PC-9 (cell line): ENCODE measurements at regions not wholly inside any gene's neighbourhood (a gene's known extent, or its start where the extent isn't known, plus 50 kb on each side); places are given as distances from the start of the nearest gene placed in this dataset.
"Not testable (repeated sequence)": the region's sequence is repeated elsewhere in the genome, so short reads cannot be mapped to it uniquely, and the experiment has no call there.

Experiments used
- BruUV-seq: library from RNA; stranded (reverse); fragments of 400-500 nt; replicated peaks from 2 replicates; lab custom pipeline; 2021; lab: Mats Ljungman, UMichigan
- CTCF ChIA-PET: fragments of 300-600 bp; sonication (Branson Sonifier 250); formaldehyde crosslinking; loops from one replicate; lab custom pipeline; 2022; ENCODE audit warnings: antibody characterized with exemption; lab: Charles Lee
- POLR2A ChIA-PET: fragments of 300-600 bp; sonication (Branson Sonifier 250); formaldehyde crosslinking; loops from one replicate; lab custom pipeline; 2022; ENCODE audit warnings: antibody characterized with exemption; ENCODE audit not compliant: unreplicated experiment; lab: Charles Lee
- DNase-seq, 2 experiments: peaks; one replicate each; pipeline versions ENCODE4 v3.0.0 to v3.0.0-alpha.2; 2015 to 2022; ENCODE audit warnings: mixed read lengths in 1 of 2
- H2AFZ ChIP-seq: fragments of 200-600 bp; sonication (generic); 2 replicates; pipeline ENCODE4 v1.8.1; 2017; ENCODE audit warnings: antibody characterized with exemption
- H3F3A ChIP-seq: fragments of 200-600 bp; sonication (generic); 2 replicates; pipeline ENCODE4 v1.8.1; 2017; ENCODE audit warnings: antibody characterized with exemption, mild to moderate bottlenecking, low read depth; ENCODE audit not compliant: insufficient read depth
- H3K27ac ChIP-seq: fragments of 200-600 bp; sonication (generic); 2 replicates; pipeline ENCODE4 v1.6.1; 2016; ENCODE audit warnings: mixed run types
- H3K27me3 ChIP-seq: fragments of 200-600 bp; sonication (generic); 2 replicates; pipeline ENCODE4 v1.6.1; 2016; ENCODE audit warnings: low read depth, mixed run types; ENCODE audit not compliant: insufficient read depth
- H3K36me3 ChIP-seq: fragments of 200-600 bp; sonication (generic); 2 replicates; pipeline ENCODE4 v1.6.1; 2016; ENCODE audit warnings: low read depth, mixed run types
- H3K4me1 ChIP-seq: fragments of 200-600 bp; sonication (generic); replicated peaks from 2 replicates; pipeline ENCODE4 v1.6.1; 2016; ENCODE audit warnings: mixed run types; ENCODE audit not compliant: insufficient read depth
- H3K4me2 ChIP-seq: fragments of 200-600 bp; sonication (generic); 2 replicates; pipeline ENCODE4 v1.6.1; 2017; ENCODE audit warnings: mixed run types
- H3K4me3 ChIP-seq: fragments of 200-600 bp; sonication (generic); 2 replicates; pipeline ENCODE4 v1.6.1; 2016; ENCODE audit warnings: mixed run types
- H3K79me2 ChIP-seq: fragments of 200-600 bp; sonication (generic); 2 replicates; pipeline ENCODE4 v1.6.1; 2017; ENCODE audit warnings: low read depth, mixed run types
- H3K9me2 ChIP-seq: fragments of 200-600 bp; sonication (generic); 2 replicates; pipeline ENCODE4 v1.8.1; 2017; ENCODE audit warnings: mild to moderate bottlenecking; ENCODE audit not compliant: insufficient read depth
- H3K9me3 ChIP-seq: fragments of 200-600 bp; sonication (generic); 2 replicates; pipeline ENCODE4 v1.8.1; 2016; ENCODE audit warnings: low read depth; ENCODE audit not compliant: insufficient read depth
- H4K20me1 ChIP-seq: fragments of 200-600 bp; sonication (generic); 2 replicates; pipeline ENCODE4 v1.8.1; 2017; ENCODE audit not compliant: insufficient read depth
- intact Hi-C: fragments of 100-400 bp; cut with micrococcal nuclease; formaldehyde crosslinking; loops from one replicate; pipeline ENCODE4 v1.10.0; 2022; ENCODE audit not compliant: unreplicated experiment

DNA sequence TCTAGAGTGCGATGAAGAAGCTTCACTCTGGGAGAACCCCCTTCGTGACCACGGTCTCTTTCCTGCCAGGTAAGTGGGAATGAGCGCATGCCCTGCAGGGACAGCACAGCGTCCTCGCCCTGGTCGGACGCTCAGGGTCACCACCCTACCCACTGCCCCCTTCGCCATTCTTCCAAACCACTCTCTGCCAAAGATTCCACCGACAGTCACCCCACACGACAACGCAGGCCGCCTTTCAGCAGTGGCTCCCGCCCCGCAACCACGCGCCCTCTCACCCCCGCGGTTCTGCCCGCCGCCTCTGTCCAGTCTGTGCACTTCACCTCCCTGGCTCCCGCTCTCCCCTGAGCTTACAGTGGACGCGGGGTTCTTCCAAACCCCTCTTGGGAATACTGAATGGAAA is 82.3 kb upstream of the FCGR1A start:
- H3K36me3 ChIP-seq, H3K9me3 ChIP-seq, intact Hi-C loops, H3K79me2 ChIP-seq, H3K9me2 ChIP-seq, H4K20me1 ChIP-seq, CTCF ChIA-PET, H3F3A ChIP-seq, H3K4me3 ChIP-seq, DNase-seq, H3K4me2 ChIP-seq, POLR2A ChIA-PET, H2AFZ ChIP-seq, H3K4me1 ChIP-seq, H3K27ac ChIP-seq, H3K27me3 ChIP-seq, BruUV-seq: not testable (repeated sequence)

DNA sequence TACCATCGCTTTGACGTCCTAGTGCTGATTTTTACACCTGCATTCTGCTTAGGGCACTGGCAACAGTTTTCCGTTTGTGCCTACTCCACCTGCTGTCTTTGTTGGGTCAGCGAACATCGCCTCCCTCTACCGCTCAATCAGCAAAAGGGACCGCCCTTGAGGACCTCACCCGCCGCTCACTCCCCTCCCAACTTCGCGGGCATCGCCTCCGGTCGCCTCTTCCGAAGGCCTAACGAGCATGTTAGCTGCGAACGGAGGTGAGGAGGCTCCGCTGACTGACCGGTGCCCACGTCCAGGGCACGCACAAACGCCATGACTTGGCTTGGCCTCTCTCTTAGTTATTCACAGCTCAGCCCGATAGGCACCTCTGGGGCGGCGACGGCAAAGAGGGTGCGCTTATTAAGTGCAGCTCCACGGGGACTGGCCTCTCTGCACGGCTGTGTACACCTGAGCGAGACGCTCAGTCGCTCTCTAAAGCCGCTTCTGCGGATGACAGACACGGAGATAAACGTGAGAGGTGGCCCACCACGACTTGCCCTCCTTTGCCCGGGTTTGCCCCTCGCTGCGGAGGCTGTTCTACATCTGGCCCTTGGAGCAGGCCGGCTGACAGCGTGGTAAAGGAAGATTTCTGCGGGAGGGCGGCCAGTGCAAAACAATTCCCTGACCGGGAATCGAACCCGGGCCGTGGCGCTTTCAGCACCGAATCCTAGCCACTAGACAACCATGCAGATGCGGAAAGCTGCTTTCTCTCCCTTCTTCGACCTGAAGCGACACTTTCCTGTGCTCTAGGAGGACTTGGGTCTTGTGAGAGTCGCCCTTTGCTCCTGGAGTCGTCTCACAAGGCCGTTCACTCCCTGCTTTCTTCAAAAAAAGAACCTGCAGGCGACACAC is 81.6 kb upstream of the FCGR1A start:
- POLR2A ChIA-PET, H3K36me3 ChIP-seq, H2AFZ ChIP-seq, BruUV-seq, H3K4me1 ChIP-seq, H3K9me2 ChIP-seq, H3K27me3 ChIP-seq, H3K9me3 ChIP-seq, CTCF ChIA-PET, H3K79me2 ChIP-seq, H3K4me3 ChIP-seq, intact Hi-C loops, DNase-seq, H3K27ac ChIP-seq, H3F3A ChIP-seq, H3K4me2 ChIP-seq, H4K20me1 ChIP-seq: not testable (repeated sequence)

DNA sequence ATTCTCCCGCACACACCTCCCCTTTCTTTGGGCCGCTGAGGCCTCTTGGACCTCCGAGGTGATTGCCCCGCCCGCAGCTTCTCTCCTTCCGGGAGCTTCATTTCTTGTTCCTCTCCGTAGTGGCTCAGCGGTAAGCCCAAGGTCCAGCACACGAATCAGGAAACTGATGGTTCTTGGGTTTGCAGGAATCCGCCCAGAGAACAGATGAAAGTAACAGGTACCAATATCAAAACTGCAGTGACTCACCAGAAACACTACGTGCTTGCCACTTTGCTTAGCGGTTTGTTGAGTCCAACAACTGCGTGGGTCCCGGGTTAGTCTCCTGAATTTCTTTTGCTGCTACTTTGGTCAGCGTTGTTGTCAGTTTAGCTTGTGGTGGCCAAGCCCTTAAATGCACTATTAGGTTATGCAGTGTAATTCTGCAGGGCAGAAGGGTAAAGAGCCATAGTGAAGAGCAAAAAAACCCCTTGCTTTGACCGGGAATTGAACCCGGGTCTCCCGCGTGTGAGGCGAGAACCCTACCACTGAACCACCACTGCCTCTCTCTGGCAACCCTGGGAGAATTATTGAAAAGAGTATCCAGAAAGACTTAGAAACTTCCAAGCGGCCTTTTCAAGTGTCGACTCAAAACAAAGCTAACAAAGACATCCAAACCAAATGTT is 74.2 kb upstream of the FCGR1A start:
- peak; percentile 67 to 76 for DNase-seq
- H3K4me1 ChIP-seq, CTCF ChIA-PET, H3K4me3 ChIP-seq, H2AFZ ChIP-seq, intact Hi-C loops, H3K9me3 ChIP-seq, POLR2A ChIA-PET, H3K27me3 ChIP-seq, H3K79me2 ChIP-seq, H4K20me1 ChIP-seq, BruUV-seq, H3F3A ChIP-seq, H3K9me2 ChIP-seq, H3K27ac ChIP-seq, H3K36me3 ChIP-seq: not testable (repeated sequence)
- H3K4me2 ChIP-seq: peak overlapping the region; percentile 66; the same call in 1 of the 2 replicates

DNA sequence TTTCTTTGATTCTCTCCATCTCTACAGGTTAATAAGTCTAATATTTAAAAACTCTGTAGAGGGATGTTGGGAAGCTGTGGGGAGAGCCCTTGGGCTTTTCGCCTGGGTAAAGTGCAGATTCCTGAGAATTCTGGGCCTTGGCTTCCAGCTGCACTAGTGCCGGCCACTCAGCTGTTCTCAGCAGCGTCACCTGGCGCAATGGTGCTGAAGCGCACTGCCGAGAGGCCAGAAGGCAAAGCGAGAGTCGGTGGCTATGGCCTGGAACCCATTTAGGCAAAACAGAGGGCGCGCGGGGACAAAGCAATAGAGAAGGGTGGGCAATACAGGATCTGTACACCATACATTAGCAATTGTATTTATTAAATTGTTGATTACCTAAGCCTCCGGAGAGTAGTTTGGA is 70.8 kb upstream of the FCGR1A start:
- H3K79me2 ChIP-seq, H3K36me3 ChIP-seq, H3F3A ChIP-seq, DNase-seq, H3K27me3 ChIP-seq, BruUV-seq, POLR2A ChIA-PET, H4K20me1 ChIP-seq, H3K9me3 ChIP-seq, H3K4me1 ChIP-seq, intact Hi-C loops, H3K27ac ChIP-seq, CTCF ChIA-PET, H3K9me2 ChIP-seq, H2AFZ ChIP-seq: not testable (repeated sequence)
- Histone ChIP-seq H3K4me3 (peak overlapping the region; percentile 53; the same call in 1 of the 2 replicates), H3K4me2 (peak overlapping the region; percentile 49; the same call in 1 of the 2 replicates)

DNA sequence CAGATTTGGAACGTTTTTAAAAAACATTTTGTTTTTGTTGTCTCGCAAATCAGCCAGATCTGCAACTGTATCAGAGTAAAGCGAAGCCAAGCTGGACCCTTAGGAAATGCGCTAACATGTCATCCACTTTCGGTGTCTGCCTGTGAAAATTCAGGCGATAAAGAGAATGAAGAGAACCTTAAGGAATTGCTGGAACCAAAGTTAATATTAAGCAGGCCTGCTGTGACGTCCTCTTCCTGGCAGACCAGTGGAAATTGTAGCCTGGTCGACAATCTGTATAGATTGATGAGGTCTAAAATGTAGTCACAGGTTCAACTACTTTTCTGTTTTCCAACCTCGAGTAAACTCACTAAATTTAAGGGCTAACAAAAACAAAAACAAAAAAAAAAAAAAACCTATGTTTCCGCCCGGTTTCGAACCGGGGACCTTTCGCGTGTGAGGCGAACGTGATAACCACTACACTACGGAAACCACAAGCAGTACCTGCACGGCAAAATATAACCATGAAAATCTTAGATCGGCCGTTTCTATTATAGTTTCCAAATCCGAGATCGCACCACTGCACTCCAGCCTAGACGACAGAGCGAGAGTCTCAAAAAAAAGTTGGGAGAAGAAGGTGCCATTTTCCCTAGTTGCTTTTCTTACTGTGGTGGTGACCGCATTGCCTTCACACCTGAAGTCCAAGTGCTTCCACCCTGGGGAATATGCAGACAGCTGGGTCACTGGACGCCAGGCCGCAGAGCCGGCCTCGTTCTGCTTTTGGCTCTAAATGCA is 70.2 kb upstream of the FCGR1A start:
- POLR2A ChIA-PET: not testable (repeated sequence)

DNA sequence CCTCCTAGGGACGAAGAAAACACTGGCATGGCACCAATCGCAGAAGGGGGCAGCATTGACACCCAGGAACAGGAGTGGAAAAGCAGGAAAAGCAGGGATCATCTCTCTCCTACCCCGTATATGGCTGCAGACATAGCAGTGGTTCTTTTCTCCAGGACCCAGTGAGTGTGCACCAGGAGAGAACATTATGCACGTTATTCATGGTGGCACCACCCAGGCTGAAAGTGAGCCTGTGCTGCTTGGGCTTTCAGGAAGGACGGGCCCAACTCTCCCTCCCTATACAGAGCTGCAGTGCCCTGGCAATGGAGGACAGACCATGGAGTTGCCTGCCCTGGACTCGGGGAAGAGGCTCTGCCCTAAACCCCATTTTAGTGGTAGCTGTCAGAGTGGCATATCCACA is 69.0 kb upstream of the FCGR1A start:
- DNase-seq, H3K4me2 ChIP-seq, H3F3A ChIP-seq, H3K79me2 ChIP-seq, intact Hi-C loops, H3K9me3 ChIP-seq, POLR2A ChIA-PET, H3K4me1 ChIP-seq, CTCF ChIA-PET, H3K4me3 ChIP-seq, H3K36me3 ChIP-seq, BruUV-seq, H4K20me1 ChIP-seq, H3K27ac ChIP-seq, H3K27me3 ChIP-seq, H2AFZ ChIP-seq, H3K9me2 ChIP-seq: not testable (repeated sequence)

More for the DNA sequence above, 70.2 kb upstream of the FCGR1A start:
- H3K36me3 ChIP-seq, H3K79me2 ChIP-seq, H3F3A ChIP-seq, intact Hi-C loops, H3K9me3 ChIP-seq, H3K27me3 ChIP-seq, H4K20me1 ChIP-seq, H2AFZ ChIP-seq, H3K9me2 ChIP-seq, H3K4me1 ChIP-seq, BruUV-seq, H3K27ac ChIP-seq, CTCF ChIA-PET: not testable (repeated sequence)
- Histone ChIP-seq H3K4me3 (peak overlapping the region; percentile 53; the same call in 1 of the 2 replicates), H3K4me2 (peak overlapping the region; percentile 73)
- peak; percentile 56 to 63 for DNase-seq

DNA sequence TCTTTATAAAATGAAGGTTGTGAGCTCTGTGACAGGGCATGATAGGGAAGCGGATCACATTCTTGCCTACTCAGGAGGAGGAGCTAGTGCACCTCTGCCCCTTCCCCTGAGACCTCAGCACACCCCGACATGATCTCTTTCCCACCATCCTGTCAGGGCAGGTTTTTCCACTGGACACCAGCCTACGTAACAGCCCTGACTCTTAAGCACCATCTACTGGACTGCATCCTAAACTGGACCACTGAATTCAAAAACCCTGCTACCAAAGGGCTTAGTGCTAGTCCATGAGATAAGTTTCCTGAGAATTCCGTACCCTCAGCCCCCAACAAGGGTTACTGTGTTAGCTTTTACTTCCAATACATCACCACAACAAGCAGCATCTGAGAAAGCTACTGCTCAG is 68.5 kb upstream of the FCGR1A start:
- BruUV-seq, H3K79me2 ChIP-seq, H3K36me3 ChIP-seq, H3K4me2 ChIP-seq, H3K4me3 ChIP-seq, POLR2A ChIA-PET, DNase-seq, H4K20me1 ChIP-seq, H3K27me3 ChIP-seq, H3K9me2 ChIP-seq, H3K27ac ChIP-seq, CTCF ChIA-PET, H3K4me1 ChIP-seq, H2AFZ ChIP-seq, H3K9me3 ChIP-seq, intact Hi-C loops, H3F3A ChIP-seq: not testable (repeated sequence)
